Mucosa of rectum (tissue), 2 donors: ENCODE measurements at regions not wholly inside any gene's neighbourhood (a gene's known extent, or its start where the extent isn't known, plus 50 kb on each side); places are given as distances from the start of the nearest gene placed in this dataset.

ENCODE experiments used
- H3K27ac ChIP-seq, 2 donors: one replicate each; pipeline ENCODE4 v1.7.0; 2013; ENCODE audit warnings: inconsistent platforms in 2 of 2, low read depth in 2 of 2, low read length in 2 of 2
- H3K27me3 ChIP-seq, 2 donors: one replicate each; pipeline ENCODE4 v1.7.0; 2013; ENCODE audit warnings: low read length in 2 of 2; ENCODE audit not compliant: control insufficient read depth in 2 of 2, insufficient read depth in 2 of 2
- H3K36me3 ChIP-seq, 2 donors: one replicate each; pipeline ENCODE4 v1.7.0; 2013; ENCODE audit warnings: low read length in 2 of 2; ENCODE audit not compliant: control insufficient read depth in 2 of 2, insufficient read depth in 2 of 2
- H3K4me1 ChIP-seq, 2 donors: one replicate each; pipeline ENCODE4 v1.7.0; 2013; ENCODE audit warnings: low read length in 2 of 2, mild to moderate bottlenecking in 1 of 2; ENCODE audit not compliant: control insufficient read depth in 2 of 2, insufficient read depth in 2 of 2
- H3K4me3 ChIP-seq, 2 donors: one replicate each; pipeline ENCODE4 v1.7.0; 2013; ENCODE audit warnings: low read length in 2 of 2
- H3K9ac ChIP-seq, 2 donors: one replicate each; pipeline ENCODE4 v1.7.0; 2013; ENCODE audit warnings: low read length in 2 of 2, low read depth in 1 of 2, mild to moderate bottlenecking in 1 of 2
- H3K9me3 ChIP-seq, 2 donors: one replicate each; pipeline ENCODE4 v1.7.0; 2013; ENCODE audit warnings: low read length in 2 of 2; ENCODE audit not compliant: control insufficient read depth in 2 of 2
- donor health status: healthy.
- donor health status: Normal muscosa, but diverticular disease.

- Histone ChIP-seq H3K36me3 (no peaks in the 10 kb centered on the region), H3K27me3 (peaks cover 0 to 4% of the 10 kb centered on the region in 2 donors), H3K9ac (no peak overlapping the region), H3K4me1 (peaks cover 4 to 6% of the 10 kb centered on the region in 2 donors), H3K9me3 (no peaks in the 10 kb centered on the region), H3K27ac (no peak overlapping the region), H3K4me3 (no peak overlapping the region)
Measured at GRCh38 chr17:17406225-17406624, 70.6 kb upstream of the MED9 start.

GRCh38 chr17:17408236-17408794 lies 68.5 kb upstream of the MED9 start:
- Histone ChIP-seq H3K9me3 (no peaks in the 10 kb centered on the region), H3K4me3 (no peak overlapping the region), H3K36me3 (no peaks in the 10 kb centered on the region), H3K4me1 (peaks cover 4 to 6% of the 10 kb centered on the region in 2 donors), H3K27ac (no peak overlapping the region), H3K9ac (no peak overlapping the region), H3K27me3 (no peaks in the 10 kb centered on the region)

- no peaks in the 10 kb centered on the region for H3K36me3 ChIP-seq
- H3K4me1 ChIP-seq, result peaks cover 0 to 5% of the 10 kb centered on the region in 2 donors
- no peaks in the 10 kb centered on the region for H3K27me3 ChIP-seq
- no peaks in the 10 kb centered on the region for H3K9me3 ChIP-seq
- H3K9ac ChIP-seq, result no peak overlapping the region
- H3K27ac ChIP-seq, result no peak overlapping the region
- H3K4me3 ChIP-seq, result no peak overlapping the region
Measured at GRCh38 chr17:17410357-17410756, 66.4 kb upstream of the MED9 start.

GRCh38 chr17:17411692-17412091 lies 65.1 kb upstream of the MED9 start:
- H3K9me3 ChIP-seq, result no peaks in the 10 kb centered on the region
- H3K27ac ChIP-seq, result no peak overlapping the region
- H3K36me3 ChIP-seq, result no peaks in the 10 kb centered on the region
- no peak overlapping the region for H3K4me3 ChIP-seq
- peaks cover 2 to 5% of the 10 kb centered on the region in 2 donors for H3K4me1 ChIP-seq
- no peak overlapping the region for H3K9ac ChIP-seq
- no peaks in the 10 kb centered on the region for H3K27me3 ChIP-seq

- no peaks in the 10 kb centered on the region for H3K36me3 ChIP-seq
- no peak overlapping the region for H3K27ac ChIP-seq
- H3K9me3 ChIP-seq, result no peaks in the 10 kb centered on the region
- H3K9ac ChIP-seq, result no peak overlapping the region
- H3K4me3 ChIP-seq, result no peak overlapping the region
- peaks cover 5% of the 10 kb centered on the region in 2 donors for H3K4me1 ChIP-seq
- H3K27me3 ChIP-seq, result no peaks in the 10 kb centered on the region
Measured at GRCh38 chr17:17412326-17412725, 64.5 kb upstream of the MED9 start.

- peaks cover 5% of the 10 kb centered on the region in 2 donors for H3K4me1 ChIP-seq
- no peaks in the 10 kb centered on the region for H3K9me3 ChIP-seq
- no peak overlapping the region for H3K9ac ChIP-seq
- no peaks in the 10 kb centered on the region for H3K27me3 ChIP-seq
- H3K36me3 ChIP-seq, result no peaks in the 10 kb centered on the region
- H3K27ac ChIP-seq, result no peak overlapping the region
- no peak overlapping the region for H3K4me3 ChIP-seq
Measured at GRCh38 chr17:17413215-17413792, 63.5 kb upstream of the MED9 start.

GRCh38 chr17:17413821-17414220 lies 63.0 kb upstream of the MED9 start:
- Histone ChIP-seq H3K9me3 (no peaks in the 10 kb centered on the region), H3K9ac (no peak overlapping the region), H3K27me3 (no peaks in the 10 kb centered on the region), H3K27ac (no peak overlapping the region), H3K36me3 (no peaks in the 10 kb centered on the region), H3K4me1 (peaks cover 7 to 9% of the 10 kb centered on the region in 2 donors), H3K4me3 (no peak overlapping the region)

- Histone ChIP-seq H3K27me3 (no peaks in the 10 kb centered on the region), H3K27ac (no peak overlapping the region), H3K4me3 (no peak overlapping the region), H3K36me3 (no peaks in the 10 kb centered on the region), H3K9ac (no peak overlapping the region), H3K9me3 (no peaks in the 10 kb centered on the region), H3K4me1 (peaks cover 7 to 12% of the 10 kb centered on the region in 2 donors)
Measured at GRCh38 chr17:17414341-17414805, 62.4 kb upstream of the MED9 start.

GRCh38 chr17:17415006-17415405 lies 61.8 kb upstream of the MED9 start:
- Histone ChIP-seq H3K36me3 (no peaks in the 10 kb centered on the region), H3K9me3 (no peaks in the 10 kb centered on the region), H3K27me3 (no peaks in the 10 kb centered on the region), H3K9ac (no peak overlapping the region), H3K4me1 (peaks cover 7 to 12% of the 10 kb centered on the region in 2 donors), H3K27ac (no peak overlapping the region), H3K4me3 (no peak overlapping the region)

GRCh38 chr17:17416007-17416399 lies 60.8 kb upstream of the MED9 start:
- Histone ChIP-seq H3K27me3 (no peaks in the 10 kb centered on the region), H3K4me1 (peaks cover 7 to 12% of the 10 kb centered on the region in 2 donors), H3K27ac (peak overlapping the region in 1 of 2 donors; percentile 27), H3K4me3 (no peak overlapping the region), H3K9ac (no peak overlapping the region), H3K9me3 (no peaks in the 10 kb centered on the region), H3K36me3 (no peaks in the 10 kb centered on the region)
